Stimulated activated CD8-positive, alpha-beta memory T cell treated with anti-CD3 and anti-CD28 coated beads, Interleukin-7, amount 100 ng/mL, for 24 hours (primary cell): ENCODE measurements at regions not wholly inside any gene's neighbourhood (a gene's known extent, or its start where the extent isn't known, plus 50 kb on each side); places are given as distances from the start of the nearest gene placed in this dataset.

ENCODE experiments used
- DNase-seq: peaks from one replicate; pipeline ENCODE4 v3.0.0-alpha.2; 2020; ENCODE audit warnings: low read depth

DNA sequence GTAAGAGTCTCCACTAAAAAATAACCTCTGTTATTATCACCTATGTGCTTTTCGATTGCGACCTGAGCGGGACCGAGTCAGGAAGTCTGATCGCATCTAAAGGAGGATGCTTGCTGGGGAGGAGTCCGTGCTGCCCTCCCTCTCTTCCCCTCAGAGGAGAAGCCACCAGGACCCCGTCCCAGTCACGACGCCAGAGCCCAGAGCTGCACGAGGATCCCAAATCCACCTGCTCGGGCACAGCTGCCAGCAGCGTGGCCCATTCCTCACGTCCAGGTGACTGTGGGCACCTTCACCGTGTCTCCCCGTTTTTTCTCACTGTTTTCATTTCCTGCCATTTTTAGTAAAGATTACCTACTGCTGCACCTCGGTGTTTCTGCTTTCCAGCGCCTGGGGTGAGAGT lies 390.3 kb downstream of the BRD1 start:
- no peak for DNase-seq

DNA sequence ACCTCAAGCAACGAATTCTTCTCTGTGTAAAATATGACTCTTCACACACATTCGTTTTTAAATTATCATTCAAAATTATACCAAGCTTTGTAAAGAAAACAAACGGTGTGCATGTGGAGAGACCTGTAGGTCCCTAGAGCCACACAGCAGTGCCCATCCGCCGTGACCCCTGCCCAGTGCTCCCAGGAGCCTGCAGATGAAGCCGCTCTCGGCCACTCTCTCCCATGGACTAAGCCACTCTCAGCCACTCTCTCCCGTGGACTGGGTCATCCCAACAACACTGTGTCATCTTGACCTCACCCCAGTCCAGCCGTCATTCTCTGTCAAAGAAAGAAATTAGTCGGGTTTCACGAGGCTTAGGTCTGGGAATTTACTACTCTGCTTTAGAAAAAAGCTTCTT lies 391.6 kb downstream of the BRD1 start:
- DNase-seq: no peak

DNA sequence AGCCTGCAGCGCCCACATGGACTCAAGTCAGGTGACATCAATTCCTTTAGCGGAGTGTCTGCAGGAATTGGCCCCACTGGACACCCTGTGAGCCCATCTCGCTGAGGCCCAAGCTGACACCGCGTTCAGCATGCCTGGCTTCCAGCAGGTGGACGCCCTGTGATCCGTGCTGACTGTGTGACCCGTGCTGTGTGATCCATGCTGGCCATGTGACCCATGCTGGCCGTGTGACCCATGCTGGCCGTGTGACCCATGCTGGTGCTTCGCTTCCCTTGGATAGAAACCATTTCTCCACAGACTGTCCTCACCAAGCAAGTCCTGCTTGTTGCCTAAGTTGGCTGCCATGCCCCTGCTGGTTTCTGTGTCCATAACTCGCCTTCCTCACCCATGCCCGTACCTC lies 392.1 kb downstream of the BRD1 start:
- no peak for DNase-seq

DNA sequence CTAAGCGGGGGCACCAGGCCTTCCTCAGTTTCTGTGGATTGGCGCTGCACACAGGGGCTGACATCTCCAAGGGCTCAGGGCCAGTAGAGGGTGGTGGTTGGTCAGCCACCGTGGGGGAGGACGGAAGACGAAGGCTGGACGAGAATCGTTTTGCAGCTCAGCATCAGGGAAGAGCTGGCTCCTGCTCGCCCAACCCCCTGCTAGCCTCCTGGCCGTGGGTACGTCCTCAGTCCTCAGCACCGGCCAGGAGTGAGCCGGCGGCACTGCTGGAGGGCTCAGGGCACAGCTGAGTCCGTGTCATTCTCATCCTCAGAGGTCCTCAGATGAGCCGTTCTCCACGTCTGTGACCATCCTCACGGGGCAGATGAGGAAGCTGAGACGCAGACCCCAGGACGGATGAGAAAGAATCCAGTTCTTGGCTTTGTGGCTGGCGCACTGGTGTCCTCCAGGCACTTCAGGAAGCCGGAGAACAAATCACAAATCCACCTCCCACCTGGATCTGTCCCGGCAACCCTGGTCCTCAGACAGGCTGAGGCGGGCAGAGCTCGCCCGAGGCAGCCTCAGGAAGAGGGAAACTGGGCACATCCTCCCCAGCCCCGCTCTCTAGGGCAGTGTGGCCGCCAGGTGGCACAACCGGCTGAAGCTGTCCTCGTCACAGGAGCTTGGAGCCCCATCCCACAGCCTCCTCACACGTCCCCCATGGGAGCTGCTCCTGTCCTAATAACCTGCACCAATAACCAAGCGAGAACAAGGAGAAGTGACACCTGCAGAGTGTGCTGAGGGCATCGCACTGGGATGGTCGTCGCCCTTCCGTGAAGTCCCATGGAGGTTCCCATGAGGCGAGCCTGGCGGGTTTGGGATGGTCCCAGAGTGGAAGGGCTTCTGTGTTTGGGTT lies 393.7 kb downstream of the BRD1 start:
- no peak for DNase-seq

DNA sequence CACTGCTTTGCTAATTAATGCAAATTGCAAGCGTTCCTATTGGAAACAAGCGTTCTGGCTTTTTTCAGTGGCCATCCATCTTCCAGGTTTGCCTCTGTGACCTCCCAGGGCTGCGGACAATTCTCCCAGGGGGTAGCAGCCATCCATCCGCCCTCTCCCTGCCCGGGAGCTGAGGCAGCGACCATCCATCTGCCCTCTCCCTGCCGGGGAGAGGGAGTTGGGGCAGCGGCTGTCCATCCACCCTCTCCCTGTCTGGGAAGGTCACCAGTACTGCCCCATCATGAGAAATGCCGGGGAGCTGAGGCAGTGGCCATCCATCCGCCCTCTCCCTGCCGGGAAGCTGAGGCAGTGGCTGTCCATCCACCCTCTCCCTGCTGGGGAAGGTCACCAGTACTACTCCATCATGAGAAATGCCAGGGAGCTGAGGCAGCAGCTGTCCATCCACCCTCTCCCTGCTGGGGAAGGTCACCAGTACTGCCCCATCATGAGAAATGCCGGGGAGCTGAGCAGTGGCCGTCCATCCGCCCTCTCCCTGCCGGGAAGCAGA lies 394.7 kb downstream of the BRD1 start:
- no peak for DNase-seq

DNA sequence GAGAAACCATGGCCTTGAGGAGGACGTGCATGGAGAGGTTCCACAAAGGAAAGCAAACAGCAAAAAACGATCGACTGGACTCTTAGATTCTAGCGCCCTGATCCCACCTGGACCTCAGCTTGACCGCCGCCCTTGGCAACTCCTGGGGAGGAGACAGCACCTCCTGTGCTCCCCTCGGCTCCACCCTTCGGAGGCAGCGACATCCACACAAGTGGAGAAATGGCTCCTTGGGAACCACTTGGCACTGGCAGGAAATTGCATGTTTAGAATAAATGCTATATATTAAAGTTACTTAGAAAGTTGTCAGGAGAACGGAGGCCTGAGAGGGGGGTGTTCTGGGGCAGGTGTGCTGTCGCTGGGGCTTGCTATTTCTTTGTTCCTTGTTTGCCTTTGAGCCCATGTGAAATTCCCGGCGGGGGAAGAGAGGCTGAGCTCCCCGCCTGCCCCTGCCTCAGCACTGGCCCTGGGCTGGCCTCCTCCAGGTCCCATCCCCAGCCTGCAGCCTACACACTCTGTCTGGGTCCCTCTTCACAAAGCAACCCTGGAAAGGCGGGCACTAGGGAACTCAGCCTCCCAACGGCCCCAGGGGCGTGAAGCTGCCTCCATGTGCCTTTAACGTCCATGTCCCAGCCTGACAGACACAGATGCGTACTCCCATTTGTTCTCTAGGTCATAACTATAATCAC lies 395.3 kb downstream of the BRD1 start:
- DNase-seq: no peak

DNA sequence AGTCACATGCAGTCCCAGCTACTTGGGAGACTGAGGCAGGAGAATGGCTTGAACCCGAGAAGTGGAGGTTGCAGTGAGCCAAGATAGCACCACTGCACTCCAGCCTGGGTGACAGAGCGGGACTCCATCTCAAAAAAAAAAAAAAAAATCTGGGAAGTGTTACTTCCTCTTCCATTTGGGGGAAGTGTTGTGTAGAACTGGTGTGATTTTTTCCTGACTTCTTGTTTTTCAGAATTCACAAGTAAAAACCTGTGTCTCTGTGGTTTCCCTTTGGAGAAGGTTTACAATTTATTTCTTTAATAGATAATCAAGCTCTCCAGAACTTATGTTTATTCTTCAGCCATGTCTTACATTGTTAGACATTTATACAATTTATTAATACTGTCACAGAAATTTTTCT lies 396.1 kb downstream of the BRD1 start:
- no peak for DNase-seq

DNA sequence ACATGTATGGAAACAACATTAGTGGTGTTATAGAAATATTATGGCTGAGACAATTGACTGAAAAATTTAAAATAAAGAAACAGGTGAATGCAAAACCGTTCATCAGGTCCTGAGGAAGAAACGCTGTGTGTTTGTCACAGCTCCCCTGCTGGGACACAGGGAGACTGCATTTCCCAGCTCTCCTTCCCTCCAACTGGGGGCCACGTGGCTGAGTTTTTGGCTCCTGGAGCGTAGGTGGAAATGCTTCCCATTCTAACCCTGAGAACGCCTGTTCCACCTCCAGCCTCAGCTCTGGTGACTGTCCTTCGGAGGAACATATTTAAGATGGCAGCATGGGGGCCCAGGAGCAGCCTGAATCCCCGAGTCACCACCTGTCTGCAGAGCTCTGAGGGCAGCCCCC lies 398.6 kb downstream of the BRD1 start:
- no peak for DNase-seq

DNA sequence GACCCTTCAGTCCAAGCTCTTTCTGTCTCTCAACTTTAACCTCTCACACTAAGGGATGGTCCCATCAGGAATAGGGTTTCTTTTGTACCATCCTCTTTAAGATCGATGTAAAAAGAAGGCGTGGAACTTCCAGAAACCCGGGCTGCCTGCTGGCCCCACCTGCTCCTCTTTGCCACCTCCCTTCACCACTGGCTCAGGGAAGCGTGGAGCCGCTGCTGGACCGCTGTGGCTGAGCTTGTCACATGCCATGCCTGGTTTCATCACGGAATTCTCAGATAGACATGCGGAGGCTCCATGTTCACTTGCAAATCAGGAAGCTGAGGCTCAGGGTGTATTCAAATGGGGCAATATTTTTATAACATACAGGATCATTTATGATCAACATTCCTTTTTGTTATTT lies 399.7 kb downstream of the BRD1 start:
- DNase-seq: no peak

DNA sequence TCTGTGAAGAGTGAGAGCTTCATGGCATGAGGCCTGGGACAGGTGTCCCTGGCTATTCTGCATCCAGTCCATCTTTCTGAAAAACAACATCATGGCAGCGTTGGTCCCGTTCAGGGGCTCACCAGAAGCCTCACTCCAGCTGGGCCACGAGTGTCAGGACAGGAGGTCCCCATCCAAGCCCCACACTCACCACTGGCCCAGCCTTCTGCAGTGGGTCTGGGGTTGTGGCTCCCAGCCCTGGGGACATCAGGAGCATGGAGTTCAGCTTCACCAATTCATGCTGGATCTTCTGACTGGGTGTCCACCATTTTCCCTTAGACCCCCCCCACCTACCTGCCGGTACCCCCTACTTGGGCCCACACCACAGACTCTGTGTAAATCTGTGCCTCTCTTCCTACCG lies 400.3 kb downstream of the BRD1 start:
- DNase-seq: no peak

DNA sequence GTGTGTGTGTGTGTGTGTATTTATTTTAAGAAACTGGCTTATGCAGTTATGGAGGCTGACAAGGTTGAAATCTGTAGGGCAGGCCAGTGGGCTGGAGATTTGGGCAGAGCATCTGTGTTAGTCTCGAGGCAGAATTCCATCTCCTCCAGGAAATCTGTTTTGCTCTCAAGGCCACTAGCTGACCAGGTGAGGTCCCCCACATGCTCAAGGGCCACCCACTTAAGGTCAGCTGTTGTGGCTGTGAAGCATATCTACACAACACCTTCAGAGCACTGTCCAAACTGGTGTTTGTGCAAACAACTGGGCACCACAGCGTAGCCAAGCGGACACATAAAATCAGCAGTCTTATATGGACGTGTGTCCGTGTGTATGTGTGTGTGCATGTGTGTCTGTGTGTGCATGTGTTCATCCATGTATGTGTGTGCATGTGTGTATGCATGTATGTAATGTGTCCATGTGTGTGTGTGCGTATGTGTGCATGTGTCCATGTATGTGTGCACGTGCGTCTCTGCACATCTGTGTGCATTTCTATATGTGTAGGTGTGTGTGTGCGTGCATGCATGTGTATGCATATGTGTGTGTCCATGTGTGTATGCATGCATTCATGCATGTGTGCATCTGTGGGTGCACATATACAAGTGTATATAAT lies 400.9 kb downstream of the BRD1 start:
- no peak for DNase-seq

DNA sequence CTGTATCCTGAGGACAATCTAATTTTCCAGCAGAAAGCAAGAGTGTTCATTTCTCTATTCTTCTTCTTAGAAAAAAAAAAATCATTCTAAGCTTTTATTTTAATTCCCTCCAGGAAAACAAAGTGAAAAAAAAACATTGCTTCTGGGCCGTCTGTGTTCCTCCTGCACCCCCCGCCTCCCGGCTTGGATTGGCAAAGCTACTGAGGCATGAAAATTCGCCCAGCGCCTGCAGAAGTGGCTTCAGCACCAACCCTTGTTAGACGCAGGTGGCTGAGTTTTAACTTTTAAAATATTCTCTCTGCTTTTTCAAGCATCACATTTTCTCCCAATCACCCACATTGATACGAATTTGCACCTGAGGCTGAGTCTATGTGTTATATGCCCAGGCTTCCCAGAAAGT lies 401.6 kb downstream of the BRD1 start:
- no peak for DNase-seq

DNA sequence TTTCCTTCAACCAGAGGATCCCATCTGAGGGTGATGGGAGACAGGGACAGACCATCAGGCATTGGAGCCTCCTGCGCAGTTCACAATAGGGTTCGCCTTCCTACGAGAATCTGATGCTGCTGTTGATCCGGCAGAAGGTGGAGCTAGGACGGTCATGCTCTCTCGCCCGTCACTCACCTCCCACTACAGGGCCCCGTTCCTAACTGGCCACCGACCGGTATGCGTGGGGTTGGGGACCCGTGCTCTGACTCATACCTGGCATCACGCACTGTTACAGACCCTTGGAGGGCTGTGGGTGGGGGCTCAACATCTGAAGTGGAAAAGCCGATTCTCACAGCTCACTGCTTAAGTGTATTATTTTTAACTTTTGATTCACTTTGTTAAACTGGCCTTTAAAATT lies 402.3 kb downstream of the BRD1 start:
- DNase-seq: no peak

DNA sequence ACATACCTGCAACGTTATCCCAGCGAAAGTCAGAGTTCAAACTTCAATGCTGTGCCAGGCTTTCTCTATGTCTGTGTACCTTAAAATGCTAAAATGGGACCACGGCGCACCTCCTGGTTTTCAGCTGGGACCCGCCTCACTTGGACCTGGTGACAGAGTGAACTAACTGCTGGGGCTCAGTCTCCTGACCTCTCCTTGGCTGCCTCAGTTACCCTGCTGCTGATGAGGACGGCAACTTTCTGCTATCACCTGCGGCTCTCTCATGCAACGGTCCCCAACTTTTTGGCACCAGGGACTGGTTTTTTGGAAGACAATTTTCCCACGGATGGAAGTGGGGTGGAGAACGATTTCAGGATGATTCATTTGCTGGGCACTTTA lies 402.8 kb downstream of the BRD1 start:
- no peak for DNase-seq

DNA sequence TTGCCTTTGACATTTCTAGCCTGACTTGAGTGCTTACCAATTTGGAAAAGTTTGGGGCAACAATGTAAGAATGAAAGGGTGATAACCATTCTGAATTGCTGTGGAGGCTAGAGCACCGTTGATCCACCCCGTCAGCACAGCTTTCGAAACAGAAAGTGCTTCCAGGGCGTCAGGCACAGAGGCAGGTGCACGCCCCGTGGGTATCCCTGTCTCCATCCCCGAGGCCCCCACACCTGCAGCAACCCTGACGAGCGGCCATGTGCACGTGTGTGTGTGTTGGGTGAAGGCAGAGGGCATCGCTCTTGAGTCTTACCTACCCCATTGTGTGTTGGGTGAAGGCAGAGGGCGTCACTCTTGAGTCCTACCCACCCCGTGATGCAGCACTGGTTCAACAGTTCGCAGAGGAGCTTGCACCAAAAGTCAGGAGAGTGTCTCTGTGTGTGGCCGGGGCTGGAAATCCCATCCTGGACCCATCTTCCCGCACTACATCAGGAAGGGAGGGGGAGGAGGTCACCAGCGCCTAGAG lies 404.5 kb downstream of the BRD1 start:
- DNase-seq: no peak

DNA sequence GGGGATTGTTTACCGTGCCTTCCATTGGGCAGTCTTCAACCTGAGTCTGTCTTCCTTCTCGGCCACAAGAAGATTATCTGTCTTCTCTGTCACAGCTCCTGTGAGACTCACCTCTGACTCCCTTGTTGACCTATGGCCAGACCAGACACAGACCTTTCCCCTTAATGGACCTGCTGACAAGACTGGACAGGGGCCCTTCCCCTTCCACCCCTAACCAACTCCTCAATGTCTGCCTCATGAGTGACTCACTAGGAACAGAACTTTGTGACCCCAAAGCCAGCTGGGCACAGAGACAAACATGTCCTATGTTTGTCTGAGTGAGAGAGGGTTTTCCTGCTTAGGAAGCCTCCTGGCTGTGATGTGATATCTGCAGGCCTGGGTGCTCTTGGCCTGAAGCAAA lies 405.0 kb downstream of the BRD1 start:
- DNase-seq: no peak

DNA sequence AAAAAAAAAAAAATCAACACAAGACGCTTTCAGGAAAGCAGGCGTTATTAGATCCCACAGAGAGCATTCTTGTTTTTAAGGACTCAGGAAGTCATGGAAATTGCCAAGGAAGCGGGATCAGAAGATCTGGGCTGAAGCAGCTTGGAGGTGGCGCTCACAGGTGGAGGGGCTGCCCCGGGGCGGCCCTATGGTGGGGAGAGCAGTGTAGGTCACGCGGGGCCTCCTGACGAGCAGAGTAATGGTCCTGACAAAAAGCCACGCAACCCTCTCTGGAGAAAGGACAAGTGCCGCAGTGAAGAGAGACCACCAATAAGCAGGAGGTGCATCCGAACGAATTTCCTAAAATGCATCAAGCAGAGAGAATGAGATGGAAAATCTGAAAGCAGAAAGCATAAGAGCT lies 407.0 kb downstream of the BRD1 start:
- no peak for DNase-seq

DNA sequence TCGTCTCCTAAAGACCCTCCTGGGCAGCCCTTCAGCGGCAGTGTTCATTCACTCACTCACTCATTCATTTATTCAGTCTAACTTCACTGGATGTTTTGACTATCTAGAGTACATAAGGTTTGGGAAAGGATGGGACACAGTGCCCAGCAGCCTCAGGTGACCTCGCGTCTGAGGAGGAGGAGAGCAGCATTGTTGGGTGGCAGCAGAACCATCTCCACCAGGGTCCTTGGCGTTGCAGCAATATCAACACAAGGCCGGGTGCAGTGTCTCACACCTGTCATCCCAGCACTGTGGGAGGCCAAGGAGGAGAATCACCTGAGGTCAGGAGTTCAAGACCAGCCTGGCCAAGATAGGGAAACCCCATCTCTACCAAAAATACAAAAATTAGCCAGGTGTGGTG lies 408.0 kb downstream of the BRD1 start:
- no peak for DNase-seq

DNA sequence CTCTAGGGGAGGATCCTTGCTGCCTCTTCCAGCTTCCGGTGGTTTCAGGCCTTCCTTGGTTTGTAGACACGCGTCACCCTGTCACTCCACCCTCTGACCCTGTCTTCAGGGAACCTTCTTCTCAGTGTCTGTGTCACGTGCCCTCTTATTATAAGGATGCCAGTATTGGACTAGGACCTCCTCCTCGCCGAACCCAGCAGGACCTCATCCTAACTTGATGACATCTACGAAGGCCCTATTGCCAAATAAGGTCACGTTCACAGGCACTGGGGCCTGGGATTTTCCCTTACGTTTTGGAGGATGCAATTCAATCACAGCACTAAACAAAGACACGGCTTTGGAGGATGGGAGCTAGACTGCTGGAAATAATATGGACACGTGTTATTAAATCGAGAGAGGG lies 408.7 kb downstream of the BRD1 start:
- DNase-seq: no peak

DNA sequence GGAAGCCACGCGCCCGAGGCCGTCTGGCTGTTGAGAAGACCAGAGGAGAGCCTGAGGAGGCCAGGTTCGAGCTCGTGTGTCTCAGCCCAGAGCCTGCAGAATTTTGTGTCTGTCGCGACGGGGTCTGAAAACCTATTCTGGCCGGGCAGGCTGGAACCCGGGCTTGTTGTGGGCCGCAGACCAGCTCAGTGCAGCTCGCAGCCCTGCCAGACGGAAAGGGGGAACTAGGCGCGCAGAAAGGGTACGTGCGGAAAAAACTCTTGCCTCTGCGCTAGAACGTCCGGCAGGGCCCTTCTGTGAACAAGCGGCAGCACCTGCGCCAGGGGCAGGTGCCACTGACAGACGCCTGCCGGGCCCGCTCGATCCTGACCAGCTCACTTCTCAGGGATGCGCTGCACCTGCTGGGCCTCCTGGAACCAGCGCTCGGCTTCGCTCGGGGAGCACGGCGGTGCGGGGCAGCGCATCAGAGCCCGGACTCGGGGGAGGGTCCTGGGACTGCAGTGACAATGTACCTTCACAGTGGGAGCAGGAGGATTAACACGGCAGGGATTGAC lies 409.3 kb downstream of the BRD1 start:
- no peak for DNase-seq

DNA sequence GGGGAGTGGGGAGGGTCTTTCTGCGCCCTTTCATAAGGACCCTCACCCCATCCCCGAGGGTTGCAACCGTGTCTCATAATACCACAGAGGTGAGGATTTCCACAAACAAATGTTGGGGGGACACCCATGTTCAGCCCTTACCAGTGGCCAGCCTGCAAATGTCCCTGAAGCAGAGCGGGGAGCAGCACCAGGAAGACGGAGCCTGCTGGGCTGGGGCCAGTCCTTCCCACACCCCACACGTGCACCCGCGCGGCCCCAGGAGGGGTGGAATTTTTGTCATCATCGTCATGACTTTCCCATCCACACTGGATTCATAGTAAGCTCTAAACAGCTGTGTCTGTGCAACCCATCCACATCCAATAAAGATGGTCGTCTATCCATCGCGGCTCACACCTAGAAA lies 409.8 kb downstream of the BRD1 start:
- no peak for DNase-seq

DNA sequence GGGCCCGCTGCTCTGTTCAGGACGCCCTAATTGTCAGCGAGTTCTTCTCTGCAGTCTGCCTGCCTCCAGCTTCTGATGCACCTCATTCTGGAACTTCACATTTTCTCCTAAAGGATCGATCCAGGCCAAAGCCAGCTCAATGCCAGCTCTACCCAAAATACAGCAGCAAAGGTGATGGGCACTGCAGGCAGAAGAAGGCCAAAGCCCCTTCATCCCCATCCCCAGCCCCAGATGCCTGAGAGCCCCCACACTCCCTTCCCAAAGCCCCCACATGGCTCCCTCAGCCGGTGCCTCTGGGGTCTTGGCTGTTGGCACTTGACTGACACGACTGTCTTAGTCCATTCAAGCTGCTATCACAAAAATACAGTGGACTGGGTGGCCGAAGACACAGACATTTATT lies 410.3 kb downstream of the BRD1 start:
- no peak for DNase-seq
